ENCODE measurements at regions not wholly inside any gene's neighbourhood (a gene's known extent, or its start where the extent isn't known, plus 50 kb on each side); places are given as distances from the start of the nearest gene placed in this dataset.

DNA sequence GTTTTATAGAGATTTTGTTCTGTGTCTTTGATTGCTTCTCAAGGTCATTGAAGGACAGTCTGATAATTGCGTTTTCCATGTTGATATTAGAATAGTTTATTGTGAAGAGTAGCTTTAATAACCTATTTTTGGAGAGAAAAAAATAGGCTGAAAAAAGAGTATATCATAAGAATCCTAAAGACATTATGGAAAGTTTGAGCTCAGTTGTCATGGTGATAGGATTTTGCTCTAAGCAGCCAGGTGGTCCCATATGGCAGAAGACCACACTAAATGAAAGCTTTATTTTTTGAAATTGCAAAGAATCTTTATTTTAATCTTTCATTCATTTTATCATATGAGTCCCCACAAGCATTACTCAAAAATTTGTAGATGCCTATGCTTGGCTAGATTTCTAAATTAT, 358.9 kb upstream of the NAV3 start:
- intact Hi-C loops (cut with micrococcal nuclease), result no loop called here
- DNase-seq, result no peak

DNA sequence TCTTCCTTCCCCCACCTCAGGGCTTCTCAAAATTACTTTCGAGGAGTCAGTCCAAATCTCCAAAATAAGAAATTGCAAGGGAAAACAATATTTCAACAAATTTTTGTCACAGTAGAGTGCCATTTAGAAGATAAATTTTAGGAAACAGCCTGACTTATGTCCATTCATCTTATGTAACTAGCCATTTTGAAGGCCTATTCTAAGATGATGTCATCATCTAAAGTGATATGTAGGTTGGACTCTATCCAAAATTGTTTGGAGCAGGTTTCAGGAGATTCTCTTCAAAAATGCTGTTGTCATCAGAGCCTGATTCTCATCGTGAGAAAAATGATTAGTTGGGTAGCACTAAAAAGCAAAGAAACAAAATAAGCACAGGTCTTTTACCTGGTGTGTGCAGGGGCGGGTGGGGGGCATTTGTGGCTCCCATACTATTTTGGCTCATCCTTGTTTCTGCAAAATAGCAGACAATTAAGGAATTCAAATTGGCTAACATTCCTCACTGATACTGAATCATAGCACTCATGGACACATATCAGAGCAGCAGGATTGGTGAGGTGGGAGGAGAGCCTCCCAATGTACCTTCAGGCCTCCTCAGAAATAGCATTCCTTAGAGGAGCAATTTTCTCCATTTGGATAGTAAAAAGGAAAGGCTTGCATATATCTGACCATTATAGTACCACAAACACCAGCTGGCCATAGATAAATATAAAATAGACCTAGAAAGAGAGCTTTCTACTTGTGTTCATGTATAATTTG, 360.9 kb upstream of the NAV3 start:
- intact Hi-C loops (cut with micrococcal nuclease), result no loop called here
- ATAC-seq (no peak), DNase-seq (no peak)

More for the DNA sequence above, 358.9 kb upstream of the NAV3 start:
- ATAC-seq, result no peak

DNA sequence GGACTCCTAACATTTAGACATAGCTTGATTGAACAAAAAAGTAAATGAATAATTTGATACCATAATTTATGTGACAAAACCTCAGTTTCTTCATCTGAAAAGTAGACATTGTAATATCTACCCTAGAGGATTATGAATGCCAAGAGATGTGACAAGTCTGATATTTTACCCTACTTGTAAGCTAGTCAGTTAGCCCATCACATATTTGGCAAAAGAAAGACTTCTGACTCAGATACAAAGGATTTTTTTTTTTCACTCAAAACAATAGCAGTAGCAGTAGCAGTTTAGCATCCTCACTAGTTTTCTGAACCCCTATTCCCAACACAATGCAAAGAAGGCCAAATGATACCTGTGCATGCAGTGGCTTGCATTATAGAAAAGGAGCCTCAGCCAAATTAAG, 377.3 kb upstream of the E2F7 start:
- DNase-seq (no peak), ATAC-seq (no peak)
- intact Hi-C loops (cut with micrococcal nuclease), result no loop called here

DNA sequence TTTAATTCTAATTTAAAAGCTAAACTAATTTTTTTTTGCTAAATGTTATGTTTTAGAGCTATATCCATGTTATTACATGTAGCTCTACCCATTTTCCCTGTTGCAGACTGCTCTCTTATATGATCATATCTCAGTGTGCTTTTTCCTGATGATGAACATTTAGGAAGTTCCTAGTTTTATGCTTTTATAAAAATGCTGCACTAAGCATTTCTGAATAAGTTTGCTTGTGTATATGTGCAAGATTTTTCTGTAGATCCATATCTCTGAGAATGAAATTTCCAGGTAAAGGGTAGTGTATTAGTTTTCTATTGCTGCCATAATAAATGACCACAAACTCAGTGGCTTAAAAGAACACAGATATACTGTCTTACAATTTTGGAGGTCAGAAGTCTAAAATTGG, 374.4 kb upstream of the E2F7 start:
- DNase-seq (no peak), ATAC-seq (no peak)
- intact Hi-C loops (cut with micrococcal nuclease), result no loop called here

DNA sequence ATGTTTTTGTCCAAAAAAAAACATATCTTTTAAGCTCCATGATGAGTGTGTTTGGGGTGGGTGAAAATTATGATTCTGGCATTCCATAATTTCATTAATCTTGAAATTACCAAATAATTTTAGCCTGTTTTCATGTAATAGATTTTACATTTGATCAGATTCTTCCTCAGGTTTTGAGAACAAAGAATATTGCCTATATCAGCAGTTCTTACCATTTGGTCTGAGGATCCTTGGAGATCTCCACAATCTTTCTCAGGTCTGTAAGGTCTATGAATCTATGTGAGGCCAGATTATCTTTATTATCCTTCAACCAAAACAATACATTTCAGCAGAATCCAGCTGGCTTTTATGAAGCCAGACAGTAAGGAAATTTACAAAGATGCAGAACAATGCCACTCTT, 373.3 kb upstream of the E2F7 start:
- DNase-seq (no peak), ATAC-seq (no peak)
- intact Hi-C loops (cut with micrococcal nuclease), result no loop called here

DNA sequence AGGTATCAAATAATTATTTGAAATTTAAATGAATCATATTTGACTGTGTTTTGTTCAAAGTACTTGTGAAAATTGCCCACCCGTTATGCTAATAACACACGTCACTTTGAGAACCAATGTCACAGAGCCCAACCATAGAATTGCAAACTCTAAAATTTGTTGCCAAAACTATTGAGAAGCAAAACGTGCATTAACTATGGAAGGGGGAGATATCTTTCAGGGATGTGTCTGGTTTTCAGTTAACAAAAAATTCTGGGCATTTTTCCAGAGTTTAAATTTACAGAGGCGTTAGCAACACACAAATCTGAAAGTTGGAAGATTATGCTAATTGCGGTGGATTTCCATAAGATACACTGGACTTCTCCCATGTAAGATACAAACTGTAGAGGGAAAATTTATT, 371.8 kb upstream of the E2F7 start:
- DNase-seq (no peak), ATAC-seq (no peak)
- intact Hi-C loops (cut with micrococcal nuclease), result no loop called here

DNA sequence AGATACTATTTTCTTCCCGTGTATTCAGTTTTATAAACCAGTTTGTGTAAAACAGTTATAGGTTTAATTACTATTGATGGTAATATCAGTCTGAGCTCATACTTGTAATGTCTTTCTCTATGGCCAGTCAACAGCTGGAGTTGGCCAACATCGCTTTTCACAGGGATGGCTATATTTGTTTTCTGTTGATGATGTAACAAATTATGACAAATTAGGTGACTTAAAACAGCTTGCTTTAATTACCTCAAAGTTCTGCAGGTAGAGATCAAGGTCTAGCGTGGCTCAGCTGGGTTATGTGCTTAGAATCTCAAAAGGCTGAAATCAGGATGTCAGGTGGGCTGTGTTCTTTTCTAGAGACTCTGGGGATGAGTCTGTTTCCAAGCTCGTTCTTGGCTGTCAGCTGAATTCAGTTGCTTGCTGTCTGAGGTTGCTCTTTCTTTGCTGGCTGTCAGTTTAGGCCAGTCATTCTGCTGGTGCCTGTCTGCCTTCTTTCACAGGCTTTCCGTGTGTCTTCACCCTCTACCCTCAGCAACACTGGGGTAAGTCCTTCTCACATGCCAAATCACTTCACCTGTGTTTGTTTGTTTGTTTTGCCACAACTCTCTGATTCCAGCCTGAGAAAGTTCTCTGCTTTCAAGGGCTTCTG, 370.2 kb upstream of the E2F7 start:
- DNase-seq (no peak), ATAC-seq (peak; percentile 38)
- intact Hi-C loops (cut with micrococcal nuclease), result no loop called here

DNA sequence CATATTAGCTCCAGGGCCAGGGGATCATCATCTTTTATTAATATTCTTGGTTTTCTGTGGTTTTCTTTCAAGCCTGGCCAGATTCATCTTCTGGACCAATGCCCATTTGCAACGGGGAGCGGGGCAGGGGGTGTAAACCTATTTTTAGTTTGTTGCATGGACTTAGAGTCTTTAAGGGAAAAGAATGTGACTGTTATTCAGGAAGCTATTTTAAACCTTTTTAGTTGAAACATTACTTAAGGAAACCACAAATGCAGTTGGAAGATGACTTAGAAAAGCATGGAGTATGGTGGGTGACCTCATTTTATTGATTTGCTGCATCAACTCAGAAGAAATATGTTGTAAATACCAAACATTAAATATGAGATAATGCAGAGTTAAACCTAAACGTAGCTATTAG, 368.4 kb upstream of the E2F7 start:
- DNase-seq (no peak), ATAC-seq (no peak)
- intact Hi-C loops (cut with micrococcal nuclease), result no loop called here

DNA sequence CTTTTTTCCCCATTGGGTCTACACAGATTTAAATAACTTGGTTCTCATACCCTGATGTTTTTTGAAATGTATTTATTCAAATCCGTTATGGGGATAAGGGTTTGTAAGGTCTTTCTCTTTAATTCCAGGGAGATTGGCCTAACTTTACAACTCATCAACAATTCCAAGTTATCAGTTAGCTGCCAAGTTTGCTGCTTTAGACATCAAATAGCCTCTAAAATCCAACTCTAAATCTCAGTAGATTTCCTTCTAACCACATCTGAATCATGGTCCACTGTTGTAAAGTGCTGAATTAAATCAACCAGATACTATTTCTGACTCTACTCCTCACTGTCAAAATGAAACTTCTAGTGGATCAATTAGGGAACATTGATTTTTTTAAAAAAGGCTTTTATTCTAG, 364.1 kb upstream of the E2F7 start:
- intact Hi-C loops (cut with micrococcal nuclease), result no loop called here
- DNase-seq (no peak), ATAC-seq (no peak)

DNA sequence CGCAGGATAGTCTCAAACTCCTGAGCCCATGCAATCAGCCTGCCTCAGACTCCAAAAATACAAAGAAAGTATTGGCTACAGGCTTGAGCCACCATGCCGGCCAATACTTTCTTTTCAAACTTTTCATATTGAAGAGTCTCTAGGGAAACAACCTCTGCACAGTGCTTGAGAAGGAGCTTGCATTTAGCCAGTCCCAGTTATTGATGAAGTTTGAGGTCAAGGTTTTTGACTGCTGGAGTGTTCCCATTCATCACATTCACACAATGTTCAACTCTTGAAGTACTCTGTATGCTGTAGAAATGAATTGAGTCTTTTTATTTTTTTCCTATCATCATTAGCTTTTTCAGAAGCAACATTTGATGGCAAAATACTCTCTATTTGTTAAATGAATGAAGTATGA, 355.8 kb upstream of the E2F7 start:
- no peak for DNase-seq
- no peak for ATAC-seq
- intact Hi-C loops (cut with micrococcal nuclease), result no loop called here

DNA sequence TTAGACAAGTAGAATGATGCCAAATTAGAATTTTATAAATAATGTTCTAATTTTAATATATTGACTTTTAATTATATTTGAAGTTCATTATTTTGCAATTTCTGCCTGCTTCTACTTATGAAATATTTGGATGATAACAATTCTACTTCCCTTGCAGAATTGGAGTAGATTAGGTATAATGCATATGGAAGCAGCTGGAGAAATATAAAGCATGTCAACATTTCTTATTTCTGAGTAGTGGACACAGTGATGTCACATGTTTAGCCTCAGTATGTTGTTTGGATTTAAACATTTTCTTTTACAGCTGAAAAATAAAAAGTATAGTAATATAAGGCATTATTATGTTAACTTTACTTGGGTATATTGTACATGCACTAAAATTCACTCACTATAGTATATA, 344.2 kb upstream of the E2F7 start:
- intact Hi-C loops (cut with micrococcal nuclease), result no loop called here
- DNase-seq (no peak), ATAC-seq (no peak)

DNA sequence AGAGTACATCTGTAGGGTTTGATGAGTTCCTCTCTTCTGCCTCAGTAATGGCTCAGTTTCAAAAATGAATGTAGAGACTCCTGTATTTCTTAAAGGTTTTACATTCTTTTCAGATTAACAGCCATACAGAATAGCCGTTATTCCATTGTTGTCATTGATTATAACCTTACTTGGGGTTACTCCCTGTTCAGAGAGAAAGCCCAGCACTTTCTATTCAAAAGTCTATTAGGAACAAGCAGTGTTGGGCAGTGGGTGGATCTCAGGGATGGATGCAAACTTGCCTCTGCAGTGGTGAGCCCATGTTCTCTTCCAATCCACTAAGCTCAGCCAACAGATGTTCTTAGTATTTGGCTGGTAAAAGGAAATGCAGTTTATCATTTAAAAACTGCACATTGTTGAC, 342.6 kb upstream of the E2F7 start:
- intact Hi-C loops (cut with micrococcal nuclease), result no loop called here
- ATAC-seq, result no peak

DNA sequence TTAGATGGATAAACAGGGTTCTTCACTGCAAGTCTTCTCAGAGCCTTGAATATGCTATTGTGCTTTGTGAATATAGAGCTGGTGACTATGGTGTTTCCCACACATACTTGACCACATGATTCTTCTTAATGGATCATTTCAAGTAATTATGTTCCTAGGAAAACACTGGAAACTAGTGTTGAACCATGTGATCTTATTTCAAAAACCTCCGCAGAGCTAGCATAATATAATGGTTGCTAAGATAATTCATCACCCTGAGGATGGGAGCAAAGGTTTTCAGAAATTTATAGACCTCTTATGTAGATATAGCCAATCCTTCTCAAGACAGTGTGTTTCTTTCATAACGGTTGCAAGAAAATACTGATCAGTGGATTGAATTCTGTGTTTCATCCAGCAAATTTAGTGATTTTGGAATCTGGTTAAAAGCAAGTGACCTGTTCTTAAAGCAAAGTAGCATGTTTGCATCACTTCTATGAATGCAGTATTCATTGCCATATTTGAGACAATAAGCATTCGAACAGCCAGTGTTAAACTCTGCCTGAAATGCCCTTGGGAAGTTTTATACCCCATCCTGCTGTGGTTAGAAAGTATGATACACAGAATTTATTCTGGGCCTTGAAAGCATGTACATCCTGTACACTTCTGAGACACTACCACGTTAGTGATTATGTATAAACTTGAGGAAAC, 341.0 kb upstream of the E2F7 start:
- intact Hi-C loops (cut with micrococcal nuclease), result no loop called here
- DNase-seq (no peak), ATAC-seq (no peak)

More for the DNA sequence above, 342.6 kb upstream of the E2F7 start:
- no peak for DNase-seq

DNA sequence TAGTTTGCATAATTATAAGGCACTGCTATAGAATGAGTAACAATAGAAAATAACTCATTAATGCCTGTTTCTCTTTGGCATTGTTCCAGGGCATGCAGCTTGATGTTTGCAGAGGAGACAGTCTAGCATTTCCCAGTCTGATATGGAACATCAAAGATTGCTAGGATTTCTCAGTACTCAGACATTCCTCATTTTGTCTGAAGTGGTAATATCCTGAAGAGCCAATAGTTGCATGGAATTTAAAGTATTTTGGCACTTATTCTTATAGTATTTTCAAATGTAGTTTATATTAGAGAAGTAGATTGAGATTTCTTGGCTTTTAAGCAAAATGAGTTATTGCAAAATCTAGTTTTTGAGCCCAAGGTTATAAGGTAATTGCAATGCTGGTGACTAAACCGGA, 337.3 kb upstream of the E2F7 start:
- intact Hi-C loops (cut with micrococcal nuclease), result no loop called here
- DNase-seq (no peak), ATAC-seq (no peak)

DNA sequence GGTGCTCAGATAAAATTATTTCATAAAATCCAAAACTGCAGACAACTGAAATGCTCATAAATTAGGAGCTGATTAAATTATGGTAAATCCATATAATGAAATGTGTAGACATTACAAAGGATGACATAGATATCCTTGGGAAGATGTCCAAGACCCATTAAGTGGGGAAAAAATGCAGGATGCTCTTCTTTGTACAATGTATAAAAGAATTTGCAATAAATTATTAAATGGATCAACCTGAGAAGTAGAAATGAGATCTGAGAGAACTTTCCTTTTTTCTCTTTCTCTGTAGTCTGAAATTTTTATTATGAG, 336.4 kb upstream of the E2F7 start:
- no peak for ATAC-seq
- DNase-seq, result no peak
- intact Hi-C loops (cut with micrococcal nuclease), result no loop called here

DNA sequence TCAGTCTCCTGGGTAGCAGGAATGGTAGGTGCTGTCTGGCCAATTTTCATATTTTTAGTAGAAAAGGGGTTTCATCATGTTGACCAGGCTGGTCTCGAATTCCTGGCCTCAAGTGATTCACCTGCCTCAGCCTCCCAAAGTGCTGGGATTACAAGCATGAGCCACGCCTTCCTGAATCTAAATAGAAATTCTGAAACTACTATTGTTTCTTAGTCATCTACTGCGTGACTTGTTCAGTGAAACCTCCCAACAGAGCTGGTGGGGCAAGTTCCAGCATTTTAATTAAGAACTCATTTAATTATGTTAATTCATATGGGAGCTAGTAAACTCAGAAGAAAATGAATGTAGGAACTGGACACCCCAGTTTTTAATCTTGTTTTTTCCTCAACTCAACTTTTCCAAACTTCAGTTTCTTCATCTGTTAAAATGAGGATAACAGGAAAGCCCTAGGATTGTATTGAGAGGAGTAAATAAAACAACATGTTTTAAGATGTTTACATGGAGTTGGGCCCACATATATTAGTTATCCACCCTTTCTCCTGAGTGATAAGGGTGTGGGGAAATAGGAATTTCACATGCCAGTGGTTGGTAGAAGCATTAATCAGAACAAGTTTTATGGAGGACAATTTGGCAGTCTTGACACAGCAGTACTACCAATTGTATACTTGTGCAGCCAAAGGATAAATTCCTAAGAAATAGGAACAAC, 335.8 kb upstream of the E2F7 start:
- ATAC-seq (no peak), DNase-seq (no peak)
- intact Hi-C loops (cut with micrococcal nuclease), result no loop called here

DNA sequence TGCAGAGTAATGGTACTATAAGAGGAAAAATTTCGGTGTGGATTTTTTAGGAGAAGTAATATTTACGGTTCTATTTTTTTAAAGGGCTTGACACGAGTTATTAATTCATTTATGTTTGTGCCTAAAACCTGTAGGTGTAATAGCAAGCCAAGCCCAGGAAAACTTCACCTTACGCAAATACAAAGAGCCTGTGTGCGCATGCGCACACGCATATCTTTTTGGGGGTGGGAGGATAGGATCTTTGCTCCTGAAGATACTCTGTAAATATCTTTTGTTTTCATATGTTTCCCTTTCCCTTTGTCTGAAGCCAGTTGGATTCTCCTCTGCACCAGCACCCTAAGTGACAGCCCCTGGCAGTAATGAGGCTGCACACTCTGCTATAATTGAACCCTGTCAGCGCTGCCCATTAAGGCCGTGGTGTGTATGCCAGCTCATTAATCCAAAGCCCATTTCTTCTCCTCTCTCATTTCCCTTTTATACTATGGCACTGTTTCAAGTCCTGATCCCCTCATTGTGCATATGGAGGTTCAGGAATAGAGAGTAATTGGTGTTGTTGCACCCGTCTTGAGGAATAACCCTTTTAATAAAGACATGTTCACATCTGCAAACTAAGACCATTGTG, 327.2 kb upstream of the E2F7 start:
- no peak for ATAC-seq
- intact Hi-C loops (cut with micrococcal nuclease), result no loop called here
- no peak for DNase-seq

DNA sequence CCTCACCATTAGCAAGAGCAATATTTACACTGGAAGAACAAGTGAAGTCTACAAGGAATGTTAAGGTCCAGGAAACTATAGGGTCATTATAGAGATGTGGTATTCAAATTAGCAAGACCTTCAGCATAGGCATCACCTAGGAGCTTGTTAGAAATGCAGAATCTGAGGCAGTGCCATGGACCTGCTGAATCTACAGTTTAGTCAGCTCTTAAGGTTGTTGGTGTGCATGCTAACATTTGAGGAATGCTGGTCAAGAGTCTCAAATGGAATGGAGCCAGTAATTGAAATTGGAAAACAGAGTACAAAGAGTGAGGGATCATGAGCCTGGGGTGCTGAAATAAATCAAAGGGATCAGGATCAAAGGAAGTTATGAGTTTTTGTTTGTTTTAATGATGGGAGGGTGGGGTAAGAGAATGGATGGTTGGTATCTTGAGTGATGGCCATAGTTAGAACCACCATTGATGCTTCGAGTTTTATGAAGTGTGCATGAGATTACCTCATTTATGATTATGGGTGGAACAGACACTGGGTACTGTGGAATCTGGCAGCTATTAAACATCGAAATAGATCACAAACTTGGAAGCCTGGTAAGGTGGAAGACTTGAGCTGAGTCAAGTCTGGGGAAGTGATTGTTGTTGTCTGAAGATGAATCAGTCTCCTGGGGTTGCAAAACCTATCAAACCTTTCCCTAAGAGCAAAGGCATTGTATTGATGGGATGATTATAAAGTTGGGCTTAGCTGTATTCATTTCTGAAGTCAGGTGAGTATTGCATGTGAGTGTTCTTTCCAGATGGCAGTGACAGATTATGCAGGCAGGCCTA, 323.3 kb upstream of the E2F7 start:
- no peak for DNase-seq
- no peak for ATAC-seq
- intact Hi-C loops (cut with micrococcal nuclease), result no loop called here

DNA sequence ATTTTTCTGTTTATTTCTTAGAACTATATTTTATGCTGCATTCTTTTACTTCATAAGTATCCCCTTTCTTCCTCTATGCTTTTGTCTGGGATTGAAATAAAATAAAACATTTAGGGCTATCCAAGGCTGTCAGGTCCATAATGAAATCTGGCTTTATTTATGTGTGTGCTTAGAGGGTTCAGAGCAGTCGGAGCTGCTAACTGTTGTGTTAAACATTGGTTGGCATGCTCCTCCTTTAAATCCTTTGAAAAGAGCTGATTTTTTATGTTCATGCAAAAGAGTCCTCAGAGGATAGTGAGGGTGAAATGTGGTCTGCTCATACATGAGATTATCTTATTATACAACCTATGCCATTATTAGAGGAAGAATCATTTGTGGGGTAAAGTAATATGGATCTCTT, 322.3 kb upstream of the E2F7 start:
- ATAC-seq (no peak), DNase-seq (no peak)
- intact Hi-C loops (cut with micrococcal nuclease), result no loop called here

Data from left ventricle myocardium superior (tissue), 1 donor.